Mesenchymal stem cell (in vitro differentiated cells and primary cell): ENCODE measurements at regions not wholly inside any gene's neighbourhood (a gene's known extent, or its start where the extent isn't known, plus 50 kb on each side); places are given as distances from the start of the nearest gene placed in this dataset.
A peak's percentile ranks its signal among the peaks of the same experiment; 100 is the strongest.

Source experiments
- DNase-seq: peaks from one replicate; pipeline ENCODE4 v3.0.0-alpha.2; 2013
- H2AFZ ChIP-seq: one replicate; pipeline ENCODE4 v1.6.1; 2013; ENCODE audit warnings: low read depth, mild to moderate bottlenecking, control low read depth, inconsistent platforms, low read length, moderate library complexity
- H2AK5ac ChIP-seq: 2 replicates; pipeline ENCODE4 v1.6.1; 2013; ENCODE audit warnings: low read length, moderate library complexity, mild to moderate bottlenecking, inconsistent platforms; ENCODE audit not compliant: severe bottlenecking
- H2BK120ac ChIP-seq: one replicate; pipeline ENCODE4 v1.6.1; 2013; ENCODE audit warnings: low read depth, mild to moderate bottlenecking, inconsistent platforms, low read length, moderate library complexity
- H2BK12ac ChIP-seq, 2 experiments: one replicate each; pipeline ENCODE4 v1.6.1; 2013; ENCODE audit warnings: inconsistent platforms in 2 of 2, low read length in 2 of 2, mild to moderate bottlenecking in 2 of 2, moderate library complexity in 2 of 2, control low read depth in 1 of 2
- H2BK15ac ChIP-seq: one replicate; pipeline ENCODE4 v1.6.1; 2013; ENCODE audit warnings: mild to moderate bottlenecking, low read depth, inconsistent platforms; ENCODE audit not compliant: poor library complexity, severe bottlenecking
- H2BK5ac ChIP-seq: 2 replicates; pipeline ENCODE4 v1.6.1; 2013; ENCODE audit warnings: low read depth, mild to moderate bottlenecking, low read length, control low read depth, inconsistent platforms; ENCODE audit not compliant: poor library complexity, severe bottlenecking
- H3K14ac ChIP-seq, 2 experiments: one replicate each; pipeline ENCODE4 v1.6.1; 2013; ENCODE audit warnings: inconsistent platforms in 2 of 2, low read length in 2 of 2, control low read depth in 1 of 2, mild to moderate bottlenecking in 1 of 2, moderate library complexity in 1 of 2
- H3K18ac ChIP-seq, 2 experiments: one replicate each; pipeline ENCODE4 v1.6.1; 2013; ENCODE audit warnings: inconsistent platforms in 2 of 2, low read length in 2 of 2, control low read depth in 1 of 2, low read depth in 1 of 2, mild to moderate bottlenecking in 1 of 2
- H3K23ac ChIP-seq, 2 experiments: one replicate each; pipeline ENCODE4 v1.6.1; 2013; ENCODE audit warnings: inconsistent platforms in 2 of 2, low read length in 2 of 2, mild to moderate bottlenecking in 2 of 2, moderate library complexity in 2 of 2, control low read depth in 1 of 2
- H3K27ac ChIP-seq: 2 replicates; pipeline ENCODE4 v1.5.1; 2013; ENCODE audit warnings: mild to moderate bottlenecking, moderate library complexity, low read length, control low read depth, inconsistent platforms; ENCODE audit not compliant: poor library complexity, severe bottlenecking
- H3K27me3 ChIP-seq, 2 experiments: 2 replicates each; pipeline versions ENCODE4 v1.6.1 to v1.7.0; 2013; ENCODE audit warnings: low read length in 2 of 2, mild to moderate bottlenecking in 2 of 2, moderate library complexity in 2 of 2, control low read depth in 1 of 2, inconsistent platforms in 1 of 2; ENCODE audit not compliant: control insufficient read depth in 1 of 2, insufficient read depth in 1 of 2
- H3K36me3 ChIP-seq, 2 experiments: 2 replicates each; pipeline versions ENCODE4 v1.6.1 to v1.7.0; 2013; ENCODE audit warnings: low read length in 2 of 2, control low read depth in 1 of 2, inconsistent platforms in 1 of 2, low read depth in 1 of 2, mild to moderate bottlenecking in 1 of 2; ENCODE audit not compliant: insufficient read depth in 2 of 2, control insufficient read depth in 1 of 2
- H3K4ac ChIP-seq, 2 experiments: one replicate each; pipeline ENCODE4 v1.6.1; 2013; ENCODE audit warnings: inconsistent platforms in 2 of 2, low read length in 2 of 2, mild to moderate bottlenecking in 2 of 2, moderate library complexity in 2 of 2, control low read depth in 1 of 2, low read depth in 1 of 2
- H3K4me1 ChIP-seq: 2 replicates; pipeline ENCODE4 v1.6.1; 2013; ENCODE audit warnings: low read depth, low read length, control low read depth; ENCODE audit not compliant: control insufficient read depth, insufficient read depth
- H3K4me2 ChIP-seq: 2 replicates; pipeline ENCODE4 v1.6.1; 2013; ENCODE audit warnings: low read length, mild to moderate bottlenecking, inconsistent platforms; ENCODE audit not compliant: poor library complexity, severe bottlenecking
- H3K4me3 ChIP-seq, 2 experiments: 2 replicates each; pipeline versions ENCODE4 v1.5.1 to v1.7.0; 2013; ENCODE audit warnings: low read length in 2 of 2, mild to moderate bottlenecking in 2 of 2, control low read depth in 1 of 2, low read depth in 1 of 2; ENCODE audit not compliant: insufficient read depth in 1 of 2
- H3K79me1 ChIP-seq: replicated peaks from 2 replicates; pipeline ENCODE4 v1.6.1; 2013; ENCODE audit warnings: mild to moderate bottlenecking, control low read depth, low read length, inconsistent platforms; ENCODE audit not compliant: poor library complexity, severe bottlenecking
- H3K9ac ChIP-seq: 2 replicates; pipeline ENCODE4 v1.7.0; 2013; ENCODE audit warnings: mild to moderate bottlenecking, low read length, moderate library complexity
- H3K9me3 ChIP-seq: 2 replicates; pipeline ENCODE4 v1.7.0; 2013; ENCODE audit warnings: mild to moderate bottlenecking, low read length; ENCODE audit not compliant: control insufficient read depth
- H4K8ac ChIP-seq: one replicate; pipeline ENCODE4 v1.6.1; 2013; ENCODE audit warnings: inconsistent platforms, mild to moderate bottlenecking, low read length, moderate library complexity
- H4K91ac ChIP-seq: one replicate; pipeline ENCODE4 v1.6.1; 2013; ENCODE audit warnings: mild to moderate bottlenecking, low read length, inconsistent platforms
- WGBS: methylation state at CpG from one replicate; pipeline ENCODE4 v1.1.7; 2013; ENCODE audit warnings: mixed read lengths; 5-methylcytosine and 5-hydroxymethylcytosine counted together

GRCh38 chr16:85550422-85550864 lies 62.7 kb upstream of the GSE1 start:
- WGBS = 86% methylated on average over 14 of the region's 14 CpGs
- no peak overlapping the region for H3K27ac ChIP-seq
- no peak for DNase-seq

GRCh38 chr16:85550953-85551924 lies 61.9 kb upstream of the GSE1 start:
- WGBS = 77% methylated on average over 25 of the region's 25 CpGs
- no peak overlapping the region for H3K14ac ChIP-seq
- H3K4me1 ChIP-seq = peaks cover 15% of the 10 kb centered on the region
- no peaks in the 10 kb centered on the region for H3K27me3 ChIP-seq
- H3K27ac ChIP-seq = no peak overlapping the region
- no peak overlapping the region for H2AFZ ChIP-seq
- H3K79me1 ChIP-seq = peaks cover 3% of the 10 kb centered on the region
- H3K4me2 ChIP-seq = no peak overlapping the region
- H2AK5ac ChIP-seq = no peak overlapping the region
- H3K36me3 ChIP-seq = peaks cover 0 to 4% of the 10 kb centered on the region in 2 experiments
- H2BK15ac ChIP-seq = no peak overlapping the region
- H3K9me3 ChIP-seq = no peaks in the 10 kb centered on the region
- no peak overlapping the region for H3K23ac ChIP-seq
- no peak overlapping the region for H3K4ac ChIP-seq
- H2BK5ac ChIP-seq = no peak overlapping the region
- no peak overlapping the region for H3K9ac ChIP-seq
- peak overlapping the region in 1 of 2 experiments; percentile 70 for H2BK12ac ChIP-seq
- peak overlapping the region; percentile 5 for H4K8ac ChIP-seq
- peak overlapping the region in 1 of 2 experiments; percentile 50 for H3K18ac ChIP-seq
- DNase-seq = no peak
- H4K91ac ChIP-seq = peak overlapping the region; percentile 44
- H2BK120ac ChIP-seq = no peak overlapping the region
- H3K4me3 ChIP-seq = no peak overlapping the region

More at GRCh38 chr16:85550422-85550864, 62.7 kb upstream of the GSE1 start:
- H2AK5ac ChIP-seq = no peak overlapping the region
- H2BK15ac ChIP-seq = no peak overlapping the region
- H2BK5ac ChIP-seq = no peak overlapping the region
- peaks cover 0 to 4% of the 10 kb centered on the region in 2 experiments for H3K36me3 ChIP-seq
- no peak overlapping the region for H2AFZ ChIP-seq
- no peak overlapping the region for H3K4ac ChIP-seq
- no peak overlapping the region for H2BK120ac ChIP-seq
- peak overlapping the region in 1 of 2 experiments; percentile 15 for H2BK12ac ChIP-seq
- H3K9me3 ChIP-seq = no peaks in the 10 kb centered on the region
- peak overlapping the region in 1 of 2 experiments; percentile 37 for H3K18ac ChIP-seq
- H4K8ac ChIP-seq = peak overlapping the region; percentile 5
- no peaks in the 10 kb centered on the region for H3K27me3 ChIP-seq
- H3K79me1 ChIP-seq = peaks cover 3% of the 10 kb centered on the region
- H3K23ac ChIP-seq = no peak overlapping the region
- no peak overlapping the region for H4K91ac ChIP-seq
- peaks cover 12% of the 10 kb centered on the region for H3K4me1 ChIP-seq
- H3K14ac ChIP-seq = no peak overlapping the region
- H3K4me3 ChIP-seq = no peak overlapping the region
- H3K9ac ChIP-seq = no peak overlapping the region
- no peak overlapping the region for H3K4me2 ChIP-seq

- WGBS = no CpG with 5 or more reads among the region's 43 CpGs
- H3K23ac ChIP-seq = no peak overlapping the region
- no peak for DNase-seq
These were observed 60.1 kb upstream of the GSE1 start for GRCh38 chr16:85552980-85553435.

More at GRCh38 chr16:85552980-85553435, 60.1 kb upstream of the GSE1 start:
- H3K36me3 ChIP-seq = peaks cover 0 to 4% of the 10 kb centered on the region in 2 experiments
- no peaks in the 10 kb centered on the region for H3K9me3 ChIP-seq
- H4K8ac ChIP-seq = no peak overlapping the region
- no peak overlapping the region for H3K27ac ChIP-seq
- no peak overlapping the region for H2BK5ac ChIP-seq
- peaks cover 3% of the 10 kb centered on the region for H3K79me1 ChIP-seq
- H3K4me3 ChIP-seq = peak overlapping the region; percentile 70 to 88
- H3K18ac ChIP-seq = peak overlapping the region in 1 of 2 experiments; percentile 97
- H2BK120ac ChIP-seq = peak overlapping the region; percentile 82
- no peak overlapping the region for H4K91ac ChIP-seq
- H3K27me3 ChIP-seq = no peaks in the 10 kb centered on the region
- H2BK15ac ChIP-seq = peak overlapping the region; percentile 78
- H2AFZ ChIP-seq = no peak overlapping the region
- H3K9ac ChIP-seq = peak overlapping the region; percentile 90
- H3K14ac ChIP-seq = no peak overlapping the region
- H2BK12ac ChIP-seq = no peak overlapping the region
- H3K4ac ChIP-seq = peak overlapping the region in 1 of 2 experiments; percentile 57
- peak overlapping the region; percentile 99 for H3K4me2 ChIP-seq
- H3K4me1 ChIP-seq = peaks cover 22% of the 10 kb centered on the region
- no peak overlapping the region for H2AK5ac ChIP-seq
